A549 (cell line): ENCODE measurements at regions not wholly inside any gene's neighbourhood (a gene's known extent, or its start where the extent isn't known, plus 50 kb on each side); places are given as distances from the start of the nearest gene placed in this dataset.

Source experiments
- ATAC-seq, 2 experiments: fragments of 200-7000 bp in 1 of 2; fragments of >200 bp in 1 of 2; cut with Nextera tagmentation in 1 of 2; cut with Tn5 transposase in 1 of 2; 3 replicates each; pipeline versions ENCODE4 v1.8.0 to v1.9.1; 2018 to 2020; ENCODE audit warnings: mild to moderate bottlenecking in 1 of 2, moderate library complexity in 1 of 2
- CTCF ChIA-PET: fragments of 300-600 bp; sonication (Branson Sonifier 250); formaldehyde crosslinking; extraction: SDS; loops from one replicate; lab custom pipeline; 2021; ENCODE audit warnings: antibody characterized with exemption, inconsistent platforms; lab: Yijun Ruan, JAX
- POLR2A ChIA-PET: fragments of 350-600 bp; formaldehyde crosslinking; extraction: SDS; loops from one replicate; lab custom pipeline; 2021; ENCODE audit warnings: antibody characterized with exemption, inconsistent platforms; lab: Yijun Ruan, JAX
- DNase-seq, 2 experiments: peaks; one replicate each; pipeline versions ENCODE4 v3.0.0 to v3.0.0-alpha.2; 2011 to 2016; ENCODE audit warnings: low read depth in 1 of 2, low spot score in 1 of 2
- FAIRE-seq: peaks from 2 replicates; lab custom pipeline; 2011; peaks lifted over from hg19 to GRCh38; lab: Jason Lieb, UNC
- H3K27ac ChIP-seq, 2 experiments: fragments of >200 bp; sonication (Bioruptor Twin); formaldehyde crosslinking; 3 replicates each; pipeline ENCODE4 v1.5.1; 2016 to 2017
- H3K4me1 ChIP-seq: fragments of >200 bp; sonication (Bioruptor Twin); formaldehyde crosslinking; 3 replicates; pipeline ENCODE4 v1.6.1; 2016
- H3K4me2 ChIP-seq: fragments of >200 bp; sonication (Bioruptor Twin); formaldehyde crosslinking; 3 replicates; pipeline ENCODE4 v1.6.1; 2016
- H3K4me3 ChIP-seq: fragments of >200 bp; sonication (Bioruptor Twin); formaldehyde crosslinking; 3 replicates; pipeline ENCODE4 v1.5.1; 2016
- H3K9me3 ChIP-seq: fragments of >200 bp; sonication (Bioruptor Twin); formaldehyde crosslinking; 3 replicates; pipeline ENCODE4 v1.6.1; 2016
- BCL3 ChIP-seq: fragments of >200 bp; sonication (Bioruptor Twin); formaldehyde crosslinking; IDR thresholded peaks from 3 replicates; pipeline ENCODE4 v1.6.1; 2016
- CBX2 ChIP-seq: fragments of 200-600 bp; sonication (generic); IDR thresholded peaks from 2 replicates; pipeline ENCODE4 v1.6.1; 2016; ENCODE audit warnings: low read depth, mild to moderate bottlenecking, borderline replicate concordance
- CEBPB ChIP-seq, 2 experiments: fragments of >200 bp in 1 of 2; sonication (Bioruptor Twin) in 1 of 2; formaldehyde crosslinking in 1 of 2; IDR thresholded peaks; 2 replicates each; pipeline ENCODE4 v1.6.1; 2012 to 2016
- CTCF ChIP-seq: fragments of >200 bp; sonication (Bioruptor Twin); formaldehyde crosslinking; IDR thresholded peaks from 3 replicates; pipeline ENCODE4 v1.5.1; 2016
- EHMT2 ChIP-seq: fragments of 200-600 bp; sonication (generic); IDR thresholded peaks from 2 replicates; pipeline ENCODE4 v1.6.1; 2016; ENCODE audit warnings: antibody characterized with exemption, low read depth, mild to moderate bottlenecking, moderate library complexity
- ELK1 ChIP-seq: fragments of 150-350 bp; IDR thresholded peaks from 2 replicates; pipeline ENCODE4 v1.6.1; 2014; ENCODE audit warnings: low read depth, mild to moderate bottlenecking, low read length
- FOSL2 ChIP-seq, 2 experiments: fragments of 450-650 bp in 1 of 2; fragments of >200 bp in 1 of 2; sonication (Bioruptor Twin) in 1 of 2; formaldehyde crosslinking; IDR thresholded peaks; 2 replicates each; pipeline versions ENCODE4 v1.5.0 to v1.6.1; 2016 to 2020; ENCODE audit warnings: mild to moderate bottlenecking in 1 of 2, moderate library complexity in 1 of 2
- FOXS1 ChIP-seq: fragments of 250-450 bp; sonication (Bioruptor Pico); IDR thresholded peaks from 2 replicates; pipeline ENCODE4 v1.5.0; 2020; ENCODE audit warnings: mild to moderate bottlenecking, moderate library complexity
- GATA3 ChIP-seq: IDR thresholded peaks from 2 replicates; pipeline ENCODE4 v1.6.1; 2012; ENCODE audit warnings: borderline replicate concordance
- HOXB13 ChIP-seq: fragments of 250-450 bp; sonication (Bioruptor Pico); IDR thresholded peaks from 2 replicates; pipeline ENCODE4 v1.5.0; 2020; ENCODE audit warnings: low read depth, mild to moderate bottlenecking, moderate library complexity
- HOXB5 ChIP-seq: fragments of 250-450 bp; sonication (Bioruptor Pico); IDR thresholded peaks from 2 replicates; pipeline ENCODE4 v1.5.0; 2020; ENCODE audit warnings: mild to moderate bottlenecking, moderate library complexity
- MAFK ChIP-seq: fragments of 450-650 bp; IDR thresholded peaks from 2 replicates; pipeline ENCODE4 v1.6.1; 2014; ENCODE audit not compliant: partially characterized antibody
- NFE2L2 ChIP-seq: fragments of 150-350 bp; conservative IDR thresholded peaks from 2 replicates; pipeline ENCODE4 v1.6.1; 2014; ENCODE audit warnings: low read length
- PHF8 ChIP-seq: fragments of 200-600 bp; sonication (generic); IDR thresholded peaks from 2 replicates; pipeline ENCODE4 v1.6.1; 2016; ENCODE audit warnings: low read depth, mild to moderate bottlenecking, antibody characterized with exemption, moderate library complexity, borderline replicate concordance
- POLR2AphosphoS2 ChIP-seq: conservative IDR thresholded peaks from 2 replicates; pipeline ENCODE4 v1.6.1; 2012; ENCODE audit warnings: low read length, improper control_type of control experiment, inconsistent platforms
- RAD21 ChIP-seq, 2 experiments: fragments of >200 bp in 1 of 2; sonication (Bioruptor Twin) in 1 of 2; formaldehyde crosslinking in 1 of 2; IDR thresholded peaks in 1 of 2; conservative IDR thresholded peaks in 1 of 2; 2 replicates in 1 of 2; 3 replicates in 1 of 2; pipeline ENCODE4 v1.6.1; 2012 to 2018; ENCODE audit warnings: inconsistent platforms in 1 of 2
- RCOR1 ChIP-seq: fragments of 150-350 bp; IDR thresholded peaks from 2 replicates; pipeline ENCODE4 v1.6.1; 2014; ENCODE audit warnings: antibody characterized with exemption, low read length, low read depth
- REST ChIP-seq: fragments of 200-600 bp; sonication (generic); IDR thresholded peaks from 2 replicates; pipeline ENCODE4 v1.6.1; 2016; ENCODE audit warnings: antibody characterized with exemption, mild to moderate bottlenecking, moderate library complexity
- RNF2 ChIP-seq: fragments of 200-600 bp; sonication (generic); IDR thresholded peaks from 2 replicates; pipeline ENCODE4 v1.6.1; 2016; ENCODE audit warnings: low read depth, mild to moderate bottlenecking, antibody characterized with exemption, moderate library complexity, borderline replicate concordance
- TFCP2L1 ChIP-seq: fragments of 250-450 bp; sonication (Bioruptor Pico); IDR thresholded peaks from 2 replicates; pipeline ENCODE4 v1.5.0; 2021; ENCODE audit warnings: mild to moderate bottlenecking
- TP53 ChIP-seq: fragments of 250-450 bp; sonication (Bioruptor Pico); IDR thresholded peaks from 2 replicates; pipeline ENCODE4 v1.5.0; 2021; ENCODE audit warnings: mild to moderate bottlenecking, moderate library complexity
- ZC3H11A ChIP-seq: fragments of 450-650 bp; IDR thresholded peaks from 2 replicates; pipeline ENCODE4 v1.6.1; 2014; ENCODE audit warnings: antibody characterized with exemption, mild to moderate bottlenecking
- ZNF302 ChIP-seq: fragments of 250-450 bp; sonication (Bioruptor Pico); IDR thresholded peaks from 2 replicates; pipeline ENCODE4 v1.9.0; 2021; ENCODE audit warnings: inconsistent platforms, mild to moderate bottlenecking, moderate library complexity
- ZSCAN20 ChIP-seq: fragments of 250-450 bp; sonication (Bioruptor Pico); IDR thresholded peaks from 2 replicates; pipeline ENCODE4 v1.8.0; 2022; ENCODE audit warnings: mild to moderate bottlenecking, moderate library complexity
- WGBS: methylation state at CpG from one replicate; pipeline ENCODE4 v1.1.6; 2017; ENCODE audit errors: missing lambda C conversion rate; 5-methylcytosine and 5-hydroxymethylcytosine counted together

- H3K4me3 ChIP-seq: no peak overlapping the region
- FAIRE-seq: no peak
- H3K4me2 ChIP-seq: no peak overlapping the region
- ChIA-PET CTCF (no interaction called here), POLR2A (no interaction called here)
- no peak for ATAC-seq
- no peaks in the 10 kb centered on the region for H3K9me3 ChIP-seq
- TF ChIP-seq TP53: no peak
- no peak for TF ChIP-seq NFE2L2
- TF ChIP-seq FOSL2 (IDR thresholded peaks at IDR 0.05): no peak
- TF ChIP-seq FOSL2 (CRISPR knock-in tag; IDR thresholded peaks at IDR 0.05): no peak
- TF ChIP-seq ZSCAN20: no peak
- TF ChIP-seq GATA3: no peak
- TF ChIP-seq ZC3H11A: no peak
- TF ChIP-seq RNF2: no peak
- TF ChIP-seq HOXB13 (CRISPR knock-in tag): no peak
- no peak for TF ChIP-seq CEBPB (IDR thresholded peaks at IDR 0.05)
- TF ChIP-seq FOXS1 (CRISPR knock-in tag): no peak
- TF ChIP-seq TFCP2L1 (CRISPR knock-in tag): no peak
- TF ChIP-seq ELK1: no peak
- TF ChIP-seq REST: no peak
- TF ChIP-seq MAFK: no peak
- no peak for TF ChIP-seq CBX2
- no peak for TF ChIP-seq RCOR1
- DNase-seq: no peak
- H3K27ac ChIP-seq: no peak overlapping the region
- H3K4me1 ChIP-seq: peaks cover 5% of the 10 kb centered on the region; the same call in 1 of the 3 replicates
- WGBS: 58% methylated on average over 9 of the region's 9 CpGs
Measured at GRCh38 chr10:35927990-35928488, 285.9 kb upstream of the FZD8 start.

GRCh38 chr10:35927341-35927740 is 285.2 kb upstream of the FZD8 start:
- FAIRE-seq (no peak), ATAC-seq (no peak), DNase-seq (no peak)
- Histone ChIP-seq H3K4me3 (no peak overlapping the region), H3K4me2 (no peak overlapping the region), H3K27ac (no peak overlapping the region), H3K9me3 (no peaks in the 10 kb centered on the region), H3K4me1 (peaks cover 5% of the 10 kb centered on the region; the same call in 1 of the 3 replicates)
- TF ChIP-seq ZNF302 (CRISPR knock-in tag): no peak
- TF ChIP-seq BCL3: no peak
- no peak for TF ChIP-seq EHMT2
- no peak for TF ChIP-seq CBX2
- no peak for TF ChIP-seq CTCF
- TF ChIP-seq NFE2L2: no peak
- no peak for TF ChIP-seq PHF8
- TF ChIP-seq HOXB5 (CRISPR knock-in tag): no peak
- no peak for TF ChIP-seq ZC3H11A
- no peak for TF ChIP-seq POLR2AphosphoS2
- TF ChIP-seq RAD21 (conservative IDR thresholded peaks at IDR 0.05 in 1 of 2, IDR thresholded peaks at IDR 0.05 in 1 of 2): no peak
- ChIA-PET POLR2A (no interaction called here), CTCF (no interaction called here)
- 71% methylated on average over 7 of the region's 7 CpGs for WGBS
